WTC11 (cell line): ENCODE measurements at regions not wholly inside any gene's neighbourhood (a gene's known extent, or its start where the extent isn't known, plus 50 kb on each side); places are given as distances from the start of the nearest gene placed in this dataset.

Experiments
- ATAC-seq: fragments of 200-7000 bp; cut with Tn5 transposase; 2 replicates; pipeline ENCODE4 v1.10.0; 2021; ENCODE audit warnings: mild to moderate bottlenecking, moderate library complexity
- CTCF ChIA-PET: fragments of 300-600 bp; sonication (Branson Sonifier 250); formaldehyde crosslinking; loops from one replicate; lab custom pipeline; 2021; ENCODE audit warnings: antibody characterized with exemption; lab: Charles Lee
- POLR2A ChIA-PET: fragments of 350-600 bp; sonication (Branson Sonifier 250); formaldehyde crosslinking; loops from one replicate; lab custom pipeline; 2021; ENCODE audit warnings: antibody characterized with exemption; lab: Charles Lee
- DNase-seq: peaks from one replicate; pipeline ENCODE4 v3.0.0; 2021; ENCODE audit warnings: low spot score
- H3K27ac Mint-ChIP-seq: 2 replicates; pipeline ENCODE4 v1.8.0; 2021; ENCODE audit warnings: mixed read lengths
- H3K27me3 Mint-ChIP-seq: 2 replicates; pipeline ENCODE4 v1.8.0; 2021; ENCODE audit warnings: low read depth, mild to moderate bottlenecking, moderate library complexity, mixed read lengths
- H3K36me3 Mint-ChIP-seq: 2 replicates; pipeline ENCODE4 v1.8.0; 2021; ENCODE audit warnings: mixed read lengths
- H3K4me1 Mint-ChIP-seq: 2 replicates; pipeline ENCODE4 v1.8.0; 2022; ENCODE audit warnings: mixed read lengths
- H3K4me3 Mint-ChIP-seq: 2 replicates; pipeline ENCODE4 v1.8.0; 2021; ENCODE audit warnings: mild to moderate bottlenecking, moderate library complexity, mixed read lengths
- H3K9me3 Mint-ChIP-seq: 2 replicates; pipeline ENCODE4 v1.8.0; 2021; ENCODE audit warnings: mixed read lengths
- AR ChIP-seq: fragments of 250-450 bp; sonication (Bioruptor Pico); IDR thresholded peaks from 2 replicates; pipeline ENCODE4 v1.9.0; 2021; ENCODE audit warnings: mild to moderate bottlenecking
- ATF2 ChIP-seq: sonication (generic); formaldehyde crosslinking; IDR thresholded peaks from 2 replicates; pipeline ENCODE4 v1.8.1; 2022; ENCODE audit warnings: low read depth, missing genetic modification reagents, borderline replicate concordance
- ATF6 ChIP-seq: sonication (generic); formaldehyde crosslinking; IDR thresholded peaks from 2 replicates; pipeline ENCODE4 v1.8.1; 2023; ENCODE audit warnings: mild to moderate bottlenecking, missing genetic modification reagents
- CDX4 ChIP-seq: fragments of 250-450 bp; sonication (Bioruptor Pico); IDR thresholded peaks from 2 replicates; pipeline ENCODE4 v1.9.0; 2021; ENCODE audit warnings: moderate library complexity, mild to moderate bottlenecking, inconsistent platforms, borderline replicate concordance
- E2F4 ChIP-seq: sonication (generic); formaldehyde crosslinking; IDR thresholded peaks from 2 replicates; pipeline ENCODE4 v1.8.1; 2022; ENCODE audit warnings: low read depth, mild to moderate bottlenecking, moderate library complexity, missing genetic modification reagents, borderline replicate concordance
- ERG ChIP-seq: fragments of 250-450 bp; sonication (Bioruptor Pico); IDR thresholded peaks from 2 replicates; pipeline ENCODE4 v1.8.0; 2021; ENCODE audit warnings: mild to moderate bottlenecking
- IRF2 ChIP-seq: sonication (generic); formaldehyde crosslinking; IDR thresholded peaks from 2 replicates; pipeline ENCODE4 v1.8.0; 2022; ENCODE audit warnings: low read depth, missing genetic modification reagents, borderline replicate concordance
- KAT7 ChIP-seq: sonication (generic); formaldehyde crosslinking; IDR thresholded peaks from 2 replicates; pipeline ENCODE4 v1.8.1; 2023; ENCODE audit warnings: missing genetic modification reagents, mild to moderate bottlenecking, borderline replicate concordance
- NFYB ChIP-seq: sonication (generic); formaldehyde crosslinking; conservative IDR thresholded peaks from 2 replicates; pipeline ENCODE4 v1.8.0; 2022; ENCODE audit warnings: low read depth, missing genetic modification reagents
- OVOL2 ChIP-seq: fragments of 250-450 bp; sonication (Bioruptor Pico); IDR thresholded peaks from 2 replicates; pipeline ENCODE4 v1.9.0; 2021; ENCODE audit warnings: mild to moderate bottlenecking, borderline replicate concordance
- RELA ChIP-seq: sonication (generic); formaldehyde crosslinking; IDR thresholded peaks from 2 replicates; pipeline ENCODE4 v1.8.1; 2022; ENCODE audit warnings: missing genetic modification reagents, mild to moderate bottlenecking, borderline replicate concordance
- STAT6 ChIP-seq: sonication (generic); formaldehyde crosslinking; conservative IDR thresholded peaks from 2 replicates; pipeline ENCODE4 v1.8.1; 2023; ENCODE audit warnings: mild to moderate bottlenecking, low read depth, missing genetic modification reagents, moderate library complexity
- TEAD4 ChIP-seq: sonication (generic); formaldehyde crosslinking; IDR thresholded peaks from 2 replicates; pipeline ENCODE4 v1.8.0; 2022; ENCODE audit warnings: mild to moderate bottlenecking, missing genetic modification reagents
- USF1 ChIP-seq: sonication (generic); formaldehyde crosslinking; IDR thresholded peaks from 2 replicates; pipeline ENCODE4 v1.8.0; 2022; ENCODE audit warnings: mild to moderate bottlenecking, missing genetic modification reagents
- USF2 ChIP-seq: sonication (generic); formaldehyde crosslinking; IDR thresholded peaks from 2 replicates; pipeline ENCODE4 v1.8.1; 2023; ENCODE audit warnings: mild to moderate bottlenecking, missing genetic modification reagents, moderate library complexity
- ZBTB43 ChIP-seq: sonication (generic); formaldehyde crosslinking; IDR thresholded peaks from 2 replicates; pipeline ENCODE4 v1.8.1; 2023; ENCODE audit warnings: mild to moderate bottlenecking, missing genetic modification reagents
- ZMAT4 ChIP-seq: fragments of 250-450 bp; sonication (Bioruptor Pico); IDR thresholded peaks from 2 replicates; pipeline ENCODE4 v1.9.0; 2021; ENCODE audit warnings: mild to moderate bottlenecking
- ZNF219 ChIP-seq: sonication (generic); formaldehyde crosslinking; IDR thresholded peaks from 2 replicates; pipeline ENCODE4 v1.8.0; 2023; ENCODE audit warnings: missing genetic modification reagents, mild to moderate bottlenecking, borderline replicate concordance

GRCh38 chr11:24046731-24047130, 450.1 kb upstream of the LUZP2 start (continued):
- TF ChIP-seq ATF2 (CRISPR knock-in tag): no peak
- no peak for TF ChIP-seq NFYB (CRISPR knock-in tag)
- no peak for TF ChIP-seq USF2 (CRISPR knock-in tag)
- no peak for TF ChIP-seq TEAD4 (CRISPR knock-in tag)
- no peak for TF ChIP-seq E2F4 (CRISPR knock-in tag)
- no peak for TF ChIP-seq CDX4 (CRISPR knock-in tag)
- no peak for TF ChIP-seq RELA (CRISPR knock-in tag)
- no peak for TF ChIP-seq USF1 (CRISPR knock-in tag)
- TF ChIP-seq ATF6 (CRISPR knock-in tag): no peak

GRCh38 chr11:24056051-24056450, 440.8 kb upstream of the LUZP2 start:
- no peak for DNase-seq
- Mint-ChIP-seq H3K4me3 (no peak overlapping the region), H3K36me3 (no peaks in the 10 kb centered on the region), H3K27ac (no peak overlapping the region), H3K27me3 (no peaks in the 10 kb centered on the region), H3K4me1 (no peaks in the 10 kb centered on the region), H3K9me3 (no peaks in the 10 kb centered on the region)
- no peak for ATAC-seq
- ChIA-PET CTCF (no interaction called here), POLR2A (no interaction called here)
- TF ChIP-seq IRF2 (no peak), OVOL2 (CRISPR knock-in tag) (no peak), E2F4 (CRISPR knock-in tag) (no peak), STAT6 (CRISPR knock-in tag) (no peak), ZNF219 (CRISPR knock-in tag) (no peak), AR (CRISPR knock-in tag) (no peak), KAT7 (no peak), ZMAT4 (no peak), ZBTB43 (CRISPR knock-in tag) (no peak), ERG (CRISPR knock-in tag) (no peak)
